ENCODE measurements at regions not wholly inside any gene's neighbourhood (a gene's known extent, or its start where the extent isn't known, plus 50 kb on each side); places are given as distances from the start of the nearest gene placed in this dataset.

GRCh38 chr2:107132070-107132469, 246.1 kb upstream of the ST6GAL2 start:
- no peaks in the 10 kb centered on the region for H3K36me3 ChIP-seq (ENCODE audit: control insufficient read depth in 4 of 4, insufficient read depth in 4 of 4, low read length in 4 of 4)
- no peak for TF ChIP-seq CTCF (IDR thresholded peaks at IDR 0.05; ENCODE audit: control extremely low read depth, extremely low read depth)
- 29 to 55% methylated on average over 11 of the region's 11 CpGs for WGBS, 2 donors
- DNase-seq (no peak), ATAC-seq (ENCODE audit: insufficient read depth, low FRiP score) (no peak)
- no peak overlapping the region for H3K4me3 ChIP-seq
- H3K4me1 ChIP-seq (ENCODE audit: control insufficient read depth in 5 of 5, insufficient read depth in 5 of 5, low read length in 5 of 5), result no peaks in the 10 kb centered on the region
- H3K27me3 ChIP-seq (ENCODE audit: control insufficient read depth in 3 of 3, insufficient read depth in 3 of 3, low read length in 2 of 3), result no peaks in the 10 kb centered on the region
- H3K9ac ChIP-seq (ENCODE audit: insufficient read depth in 1 of 2, low read length in 2 of 2), result no peak overlapping the region
- peaks cover 0 to 2% (median 0%) of the 10 kb centered on the region in 4 donors for H3K9me3 ChIP-seq (ENCODE audit: control insufficient read depth in 4 of 4, insufficient read depth in 3 of 4, low read length in 3 of 4)
- H3K27ac ChIP-seq (ENCODE audit: low read depth in 1 of 2, low read length in 1 of 2), result no peak overlapping the region

- Histone ChIP-seq H3K9me3 (ENCODE audit: control insufficient read depth in 4 of 4, insufficient read depth in 3 of 4, low read length in 3 of 4) (peaks cover 0 to 2% (median 0%) of the 10 kb centered on the region in 4 donors), H3K36me3 (ENCODE audit: control insufficient read depth in 4 of 4, insufficient read depth in 4 of 4, low read length in 4 of 4) (no peaks in the 10 kb centered on the region), H3K27me3 (ENCODE audit: control insufficient read depth in 3 of 3, insufficient read depth in 3 of 3, low read length in 2 of 3) (no peaks in the 10 kb centered on the region), H3K9ac (ENCODE audit: insufficient read depth in 1 of 2, low read length in 2 of 2) (no peak overlapping the region), H3K4me1 (ENCODE audit: control insufficient read depth in 5 of 5, insufficient read depth in 5 of 5, low read length in 5 of 5) (no peaks in the 10 kb centered on the region), H3K4me3 (no peak overlapping the region), H3K27ac (ENCODE audit: low read depth in 1 of 2, low read length in 1 of 2) (no peak overlapping the region)
- TF ChIP-seq CTCF (IDR thresholded peaks at IDR 0.05; ENCODE audit: control extremely low read depth, extremely low read depth), result no peak
- WGBS, 2 donors, result 59 to 65% methylated on average over 4 of the region's 4 CpGs
- ATAC-seq (ENCODE audit: insufficient read depth, low FRiP score) (no peak), DNase-seq (no peak)
Observed at GRCh38 chr2:107132746-107133145, 246.8 kb upstream of the ST6GAL2 start.

GRCh38 chr2:107133412-107133811, 247.4 kb upstream of the ST6GAL2 start:
- Histone ChIP-seq H3K4me1 (ENCODE audit: control insufficient read depth in 5 of 5, insufficient read depth in 5 of 5, low read length in 5 of 5) (no peaks in the 10 kb centered on the region), H3K27me3 (ENCODE audit: control insufficient read depth in 3 of 3, insufficient read depth in 3 of 3, low read length in 2 of 3) (no peaks in the 10 kb centered on the region), H3K27ac (ENCODE audit: low read depth in 1 of 2, low read length in 1 of 2) (no peak overlapping the region), H3K9ac (ENCODE audit: insufficient read depth in 1 of 2, low read length in 2 of 2) (no peak overlapping the region), H3K4me3 (no peak overlapping the region), H3K36me3 (ENCODE audit: control insufficient read depth in 4 of 4, insufficient read depth in 4 of 4, low read length in 4 of 4) (no peaks in the 10 kb centered on the region), H3K9me3 (ENCODE audit: control insufficient read depth in 4 of 4, insufficient read depth in 3 of 4, low read length in 3 of 4) (peaks cover 0 to 2% (median 0%) of the 10 kb centered on the region in 4 donors)
- no peak for TF ChIP-seq CTCF (IDR thresholded peaks at IDR 0.05; ENCODE audit: control extremely low read depth, extremely low read depth)
- ATAC-seq (ENCODE audit: insufficient read depth, low FRiP score) (no peak), DNase-seq (no peak)
- 86 to 88% methylated on average over 1 of the region's 1 CpG for WGBS, 2 donors

GRCh38 chr2:107136733-107137132, 250.8 kb upstream of the ST6GAL2 start:
- Histone ChIP-seq H3K4me1 (ENCODE audit: control insufficient read depth in 5 of 5, insufficient read depth in 5 of 5, low read length in 5 of 5) (no peaks in the 10 kb centered on the region), H3K27ac (ENCODE audit: low read depth in 1 of 2, low read length in 1 of 2) (no peak overlapping the region), H3K4me3 (no peak overlapping the region), H3K36me3 (ENCODE audit: control insufficient read depth in 4 of 4, insufficient read depth in 4 of 4, low read length in 4 of 4) (no peaks in the 10 kb centered on the region), H3K9me3 (ENCODE audit: control insufficient read depth in 4 of 4, insufficient read depth in 3 of 4, low read length in 3 of 4) (peaks cover 0 to 4% (median under 1%) of the 10 kb centered on the region in 4 donors), H3K27me3 (ENCODE audit: control insufficient read depth in 3 of 3, insufficient read depth in 3 of 3, low read length in 2 of 3) (no peaks in the 10 kb centered on the region), H3K9ac (ENCODE audit: insufficient read depth in 1 of 2, low read length in 2 of 2) (no peak overlapping the region)
- TF ChIP-seq CTCF (IDR thresholded peaks at IDR 0.05; ENCODE audit: control extremely low read depth, extremely low read depth), result no peak
- ATAC-seq (ENCODE audit: insufficient read depth, low FRiP score) (no peak), DNase-seq (no peak)
